ENCODE measurements at regions not wholly inside any gene's neighbourhood (a gene's known extent, or its start where the extent isn't known, plus 50 kb on each side); places are given as distances from the start of the nearest gene placed in this dataset.
"Not testable (repeated sequence)": the region's sequence is repeated elsewhere in the genome, so short reads cannot be mapped to it uniquely, and the experiment has no call there.

DNA sequence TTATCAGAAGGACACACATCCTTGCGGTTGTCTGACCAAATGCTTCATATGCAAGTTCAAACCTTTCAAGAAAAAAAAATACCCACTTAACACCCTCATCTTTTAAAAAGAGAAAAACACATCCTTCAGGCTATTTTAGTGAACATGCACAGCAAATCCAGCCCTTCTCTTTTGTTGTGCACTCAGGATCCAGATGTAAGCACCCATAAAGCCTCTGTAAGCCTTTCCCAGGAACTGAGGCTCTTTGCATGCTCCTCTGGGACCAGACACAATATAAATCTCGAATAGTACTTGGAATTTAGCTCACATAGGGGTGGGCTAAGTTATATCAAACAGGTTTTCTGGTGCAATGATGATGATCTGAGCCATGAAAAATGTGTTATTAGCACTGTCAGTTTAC, 308.8 kb upstream of the FAM98A start:
- DNase-seq: no peak

- not testable (repeated sequence) for DNase-seq
Measured at GRCh38 chr2:33906129-33906528, 307.0 kb upstream of the FAM98A start.

- no peak for DNase-seq
Measured at GRCh38 chr2:33904801-33905200, 305.7 kb upstream of the FAM98A start.

GRCh38 chr2:33903701-33904100, 304.6 kb upstream of the FAM98A start:
- no peak for DNase-seq

DNA sequence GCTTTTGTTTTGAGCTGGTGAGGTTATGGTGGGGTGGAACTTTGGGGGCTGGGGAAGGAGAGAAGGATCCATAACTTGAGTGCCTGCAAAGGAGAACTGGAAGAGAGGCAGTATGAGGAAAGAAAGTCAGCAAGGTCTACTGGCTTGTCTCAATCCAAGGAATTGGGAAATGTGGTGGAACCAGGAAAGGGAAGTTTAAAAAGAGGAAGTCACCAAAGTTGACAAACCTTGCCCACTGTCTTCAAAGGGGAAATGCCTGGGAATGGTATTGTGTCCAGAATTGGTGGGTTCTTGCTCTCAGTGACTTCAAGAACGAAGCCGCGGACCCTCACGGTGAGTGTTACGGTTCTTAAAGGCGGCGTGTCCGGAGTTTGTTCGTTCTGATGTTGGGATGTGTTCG, 304.1 kb upstream of the FAM98A start:
- DNase-seq: no peak

GRCh38 chr2:33900610-33901009, 301.5 kb upstream of the FAM98A start:
- no peak for DNase-seq

GRCh38 chr2:33897741-33898140, 298.6 kb upstream of the FAM98A start:
- DNase-seq: no peak

DNA sequence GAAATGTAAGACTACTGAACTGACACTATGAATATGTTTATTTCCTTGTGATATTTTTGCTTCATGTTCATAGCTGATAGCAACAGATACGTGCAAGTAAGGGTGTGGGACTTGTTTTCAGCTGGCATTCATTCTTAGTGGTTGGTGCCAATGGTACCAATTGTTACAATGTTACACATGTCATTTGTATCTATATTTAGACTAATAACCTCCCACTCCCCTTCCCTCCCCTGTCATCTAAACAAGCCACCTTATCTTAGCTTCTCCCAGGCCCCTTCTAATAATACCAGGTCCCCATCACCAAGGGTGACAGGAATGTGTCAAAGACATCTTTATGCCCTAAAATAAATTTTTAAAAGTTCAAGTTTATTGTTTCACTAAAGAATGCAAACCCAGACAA, 294.7 kb upstream of the FAM98A start:
- no peak for DNase-seq

- DNase-seq: no peak
Measured at GRCh38 chr2:33891616-33892015, 292.5 kb upstream of the FAM98A start.

- DNase-seq: no peak
Measured at GRCh38 chr2:33890686-33891085, 291.6 kb upstream of the FAM98A start.

DNA sequence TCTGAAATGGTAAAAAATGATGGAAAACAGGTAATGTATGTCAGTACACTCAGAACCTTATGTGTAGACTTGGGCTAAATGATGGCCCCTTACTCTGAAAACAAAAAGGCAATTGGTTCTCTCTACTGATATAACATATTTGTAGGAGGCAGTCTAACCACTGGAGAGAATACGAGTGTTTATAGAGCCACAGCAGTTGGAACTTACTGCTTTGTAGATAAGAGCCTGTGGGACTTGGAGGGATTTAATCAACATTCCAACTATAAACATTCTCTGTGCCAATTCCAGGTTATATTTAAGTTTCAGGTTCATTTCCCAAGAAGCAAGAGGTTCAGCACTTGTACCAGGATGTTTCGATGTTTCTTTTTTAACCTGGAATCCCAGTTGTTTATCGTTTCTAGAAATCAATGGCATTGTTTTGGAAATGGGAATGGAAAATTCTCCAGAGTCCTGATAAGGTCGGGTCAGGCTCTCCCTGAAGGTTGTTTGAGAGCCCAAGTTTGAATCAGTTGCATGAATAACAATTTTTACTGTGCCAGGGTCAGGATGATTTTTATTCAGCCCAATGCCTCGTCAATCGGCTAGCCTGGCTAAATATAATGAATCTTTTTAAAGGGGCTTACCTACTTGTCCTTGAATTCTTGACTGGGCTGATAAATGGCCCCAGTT, 278.4 kb upstream of the FAM98A start:
- no peak for DNase-seq

DNA sequence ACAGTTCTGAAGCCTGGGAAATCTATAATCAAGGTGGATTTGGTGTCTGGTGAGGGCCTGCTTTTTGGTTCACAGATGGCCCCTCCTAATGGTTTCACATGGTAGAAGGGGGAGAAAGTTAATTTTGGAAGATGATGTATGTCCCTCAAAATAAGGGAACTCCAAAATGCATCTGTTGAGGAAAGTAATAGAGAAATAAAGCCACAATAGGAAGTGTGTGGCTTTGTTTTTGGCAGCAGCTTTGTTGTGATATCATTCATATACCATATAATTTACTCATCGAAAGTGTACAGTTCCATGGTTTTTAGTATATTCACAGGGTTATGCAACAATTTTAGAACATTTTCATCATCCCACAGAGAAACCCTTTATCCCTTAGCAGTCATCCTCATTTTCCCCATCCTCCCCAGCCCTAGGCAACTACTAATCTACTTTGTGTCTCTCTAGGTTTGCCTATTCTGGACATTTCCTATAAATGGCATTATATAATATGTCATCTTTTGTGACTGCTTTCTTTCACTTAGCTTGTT, 274.0 kb upstream of the FAM98A start:
- no peak for DNase-seq

GRCh38 chr2:33859811-33860461, 260.8 kb upstream of the FAM98A start:
- peak; percentile 21 for DNase-seq

DNA sequence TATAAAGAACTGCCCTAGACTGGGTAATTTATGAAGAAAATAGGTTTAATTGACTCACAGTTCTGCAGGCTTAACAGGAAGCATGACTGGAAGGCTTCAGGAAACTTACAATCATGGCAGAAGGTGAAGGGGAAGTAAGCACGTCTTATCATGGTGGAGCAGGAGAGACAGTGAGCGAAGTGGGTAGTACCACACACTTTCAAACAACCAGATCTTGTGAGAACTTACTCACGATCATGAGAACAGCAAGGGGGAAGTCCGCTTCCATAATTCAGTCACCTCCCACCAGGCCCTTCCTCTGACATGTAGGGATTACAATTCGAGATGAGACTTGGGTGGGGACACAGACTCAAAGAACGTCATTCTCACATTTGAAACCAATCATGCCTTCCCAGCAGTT, 260.1 kb upstream of the FAM98A start:
- DNase-seq: no peak

- DNase-seq: no peak
Measured at GRCh38 chr2:33848486-33848885, 249.4 kb upstream of the FAM98A start.

GRCh38 chr2:33839791-33840190, 240.7 kb upstream of the FAM98A start:
- no peak for DNase-seq

- DNase-seq: no peak
Measured at GRCh38 chr2:33836628-33837027, 237.5 kb upstream of the FAM98A start.

DNA sequence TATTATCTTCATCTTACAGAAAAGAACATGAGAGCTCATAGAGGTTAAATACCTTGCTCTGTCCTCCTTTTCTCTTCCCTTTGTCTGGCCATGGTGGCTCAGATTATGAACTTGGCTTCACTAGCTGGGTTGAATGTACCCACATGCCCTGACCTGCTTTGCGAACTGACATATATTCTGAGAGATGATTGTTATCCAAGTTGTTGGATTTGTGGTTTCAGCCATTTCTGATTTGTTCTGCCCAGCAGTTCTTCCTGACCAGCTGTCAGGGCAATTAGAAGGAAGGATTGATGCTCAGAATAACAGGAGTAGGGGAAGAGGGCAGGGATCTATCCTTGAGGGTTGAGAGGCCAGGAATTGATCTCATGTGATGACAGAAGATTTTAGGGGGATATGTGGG, 236.8 kb upstream of the FAM98A start:
- no peak for DNase-seq

DNA sequence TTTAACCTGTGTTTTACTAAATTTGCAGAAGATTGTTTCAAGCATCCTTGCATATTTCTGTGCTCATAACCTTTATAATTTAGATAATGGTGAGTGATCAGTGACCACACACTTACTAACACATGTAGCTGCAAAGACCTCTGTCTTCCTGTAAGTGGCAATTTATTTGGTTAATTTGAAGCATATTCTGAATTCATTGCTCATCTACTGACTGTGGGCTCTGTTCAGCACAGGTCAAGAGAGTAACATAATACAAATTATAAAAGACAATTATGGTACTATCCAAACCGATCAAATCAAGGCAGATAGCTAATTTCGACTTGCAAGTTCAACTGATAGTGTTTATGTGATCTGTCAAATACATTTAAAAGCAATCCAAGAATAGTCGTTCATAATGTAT, 223.9 kb upstream of the FAM98A start:
- no peak for DNase-seq

GRCh38 chr2:33812707-33813106, 213.6 kb upstream of the FAM98A start:
- no peak for DNase-seq

DNA sequence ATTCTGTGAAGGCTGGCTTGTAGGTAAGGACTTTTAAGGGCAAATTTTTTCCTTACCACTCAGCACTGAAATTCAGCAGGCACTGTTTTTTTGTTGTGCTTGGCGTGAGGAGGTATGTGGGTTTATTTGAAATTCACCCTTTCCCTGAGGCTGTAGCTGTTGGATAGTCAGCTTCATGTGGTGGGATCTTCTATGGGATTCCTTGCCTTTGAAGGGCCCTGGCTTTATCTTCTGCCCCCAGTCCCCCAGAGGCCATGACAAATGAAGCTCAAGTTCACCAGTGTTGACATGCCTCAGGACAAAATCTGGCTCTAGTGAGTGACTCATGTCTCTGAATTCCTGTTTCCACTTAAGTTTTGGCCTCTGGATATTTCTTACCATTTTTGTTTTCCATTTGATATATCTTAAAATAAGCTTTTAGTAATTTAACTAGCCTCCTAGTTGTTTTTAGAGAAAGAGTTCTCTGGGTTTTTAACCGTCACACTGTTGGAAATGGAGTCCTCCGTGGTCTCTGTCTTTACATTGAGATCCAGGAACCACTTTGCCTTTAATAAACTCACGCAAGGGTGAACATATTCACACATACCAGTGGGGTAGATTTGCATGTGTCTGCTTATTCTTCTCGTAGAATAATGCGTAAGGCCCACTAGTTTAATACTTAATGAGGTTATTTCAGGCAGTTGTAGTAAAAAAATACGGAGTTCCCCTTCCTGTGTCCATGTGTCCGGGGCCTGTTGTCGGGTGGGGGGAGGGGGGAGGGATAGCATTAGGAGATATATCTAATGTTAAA, 211.1 kb upstream of the FAM98A start:
- DNase-seq: peak; percentile 15

GRCh38 chr2:33806041-33806440, 206.9 kb upstream of the FAM98A start:
- DNase-seq: no peak

- no peak for DNase-seq
Measured at GRCh38 chr2:33804155-33804554, 205.1 kb upstream of the FAM98A start.

DNA sequence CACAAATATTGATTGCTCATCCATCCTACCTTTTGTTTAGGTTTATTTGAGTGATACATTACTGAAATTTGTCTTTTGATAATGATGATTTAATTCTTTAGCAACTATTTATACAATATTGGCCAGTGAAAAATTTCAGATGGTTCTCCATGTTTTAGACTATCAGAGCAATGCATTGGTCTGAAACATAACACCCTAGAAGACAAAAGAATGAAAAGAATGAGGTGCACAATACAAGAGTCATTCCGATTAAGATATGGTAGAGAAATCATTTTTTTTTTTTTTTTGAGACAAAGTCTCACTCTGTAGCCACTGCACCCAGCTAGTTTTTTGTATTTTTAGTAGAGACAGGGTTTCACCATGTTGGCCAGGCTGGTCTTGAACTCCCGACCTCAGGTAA, 197.4 kb upstream of the FAM98A start:
- DNase-seq: no peak

Measured in right hindlimb (tissue), 1 donor.